SH-SY5Y (cell line): ENCODE measurements at regions not wholly inside any gene's neighbourhood (a gene's known extent, or its start where the extent isn't known, plus 50 kb on each side); places are given as distances from the start of the nearest gene placed in this dataset.

Experiments used
- GATA2 ChIP-seq: IDR thresholded peaks from 2 replicates; pipeline ENCODE4 v1.6.1; 2011; ENCODE audit warnings: mild to moderate bottlenecking, low read depth, low read length
- GATA3 ChIP-seq: IDR thresholded peaks from 2 replicates; pipeline ENCODE4 v1.6.1; 2011; ENCODE audit warnings: low read depth, mild to moderate bottlenecking, low read length, moderate library complexity

- no peak for TF ChIP-seq GATA2
- no peak for TF ChIP-seq GATA3
Observed at GRCh38 chr4:45741897-45742296, 382.0 kb downstream of the GABRG1 start.
